ENCODE measurements at regions not wholly inside any gene's neighbourhood (a gene's known extent, or its start where the extent isn't known, plus 50 kb on each side); places are given as distances from the start of the nearest gene placed in this dataset.

DNA sequence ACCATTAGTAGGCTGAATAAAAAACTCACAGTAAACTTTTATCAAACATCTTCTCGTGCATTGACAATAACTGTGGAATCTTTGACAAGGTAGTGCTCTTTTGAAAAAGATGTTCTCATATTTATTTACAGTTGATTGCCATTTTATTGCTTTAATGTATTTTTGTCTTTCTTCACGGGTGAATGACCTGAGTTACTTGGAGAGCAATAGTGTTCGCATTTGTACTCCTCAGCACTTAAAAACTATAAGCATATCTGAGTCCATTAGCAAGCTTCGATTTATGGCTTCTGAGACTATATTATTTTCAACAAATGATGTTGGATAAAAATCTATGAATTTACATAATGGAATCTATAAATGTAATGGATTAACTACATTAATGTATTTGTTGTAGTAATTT is 1012.3 kb downstream of the CDH9 start:
- TF ChIP-seq, protein P1, sequence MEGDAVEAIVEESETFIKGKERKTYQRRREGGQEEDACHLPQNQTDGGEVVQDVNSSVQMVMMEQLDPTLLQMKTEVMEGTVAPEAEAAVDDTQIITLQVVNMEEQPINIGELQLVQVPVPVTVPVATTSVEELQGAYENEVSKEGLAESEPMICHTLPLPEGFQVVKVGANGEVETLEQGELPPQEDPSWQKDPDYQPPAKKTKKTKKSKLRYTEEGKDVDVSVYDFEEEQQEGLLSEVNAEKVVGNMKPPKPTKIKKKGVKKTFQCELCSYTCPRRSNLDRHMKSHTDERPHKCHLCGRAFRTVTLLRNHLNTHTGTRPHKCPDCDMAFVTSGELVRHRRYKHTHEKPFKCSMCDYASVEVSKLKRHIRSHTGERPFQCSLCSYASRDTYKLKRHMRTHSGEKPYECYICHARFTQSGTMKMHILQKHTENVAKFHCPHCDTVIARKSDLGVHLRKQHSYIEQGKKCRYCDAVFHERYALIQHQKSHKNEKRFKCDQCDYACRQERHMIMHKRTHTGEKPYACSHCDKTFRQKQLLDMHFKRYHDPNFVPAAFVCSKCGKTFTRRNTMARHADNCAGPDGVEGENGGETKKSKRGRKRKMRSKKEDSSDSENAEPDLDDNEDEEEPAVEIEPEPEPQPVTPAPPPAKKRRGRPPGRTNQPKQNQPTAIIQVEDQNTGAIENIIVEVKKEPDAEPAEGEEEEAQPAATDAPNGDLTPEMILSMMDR (IDR thresholded peaks at IDR 0.05) = no peak
- TF ChIP-seq POLR2A (IDR thresholded peaks at IDR 0.05) = no peak
